ENCODE measurements at regions not wholly inside any gene's neighbourhood (a gene's known extent, or its start where the extent isn't known, plus 50 kb on each side); places are given as distances from the start of the nearest gene placed in this dataset.

GRCh38 chr4:12507868-12508481 lies 976.2 kb downstream of the RAB28 start:
- Histone ChIP-seq H3K4me2 (ENCODE audit: low read length) (no peak overlapping the region), H3K4me1 (ENCODE audit: insufficient read depth, low read length) (no peaks in the 10 kb centered on the region), H3K9me3 (ENCODE audit: low read length) (peaks cover 3% of the 10 kb centered on the region; the same call in 1 of the 2 replicates), H3K36me3 (ENCODE audit: low read depth, low read length) (no peaks in the 10 kb centered on the region), H3K4me3 (ENCODE audit: low read length) (no peak overlapping the region), H3K27ac (ENCODE audit: low read length) (no peak overlapping the region), H2AFZ (ENCODE audit: low read length) (no peak overlapping the region), H3K9ac (ENCODE audit: low read length) (no peak overlapping the region), H3K9me2 (replicated peaks; ENCODE audit: low read length) (no peaks in the 10 kb centered on the region), H4K20me1 (ENCODE audit: low read length) (no peaks in the 10 kb centered on the region), H3K79me2 (ENCODE audit: low read length) (no peaks in the 10 kb centered on the region), H3K27me3 (ENCODE audit: low read length) (no peaks in the 10 kb centered on the region), H3F3A (ENCODE audit: low read length, unreplicated experiment) (no peaks in the 10 kb centered on the region)
- no peak for ATAC-seq
- ChIA-PET POLR2A (ENCODE audit: unreplicated experiment) (no interaction called here), CTCF (no interaction called here)
- BruUV-seq (replicated peaks), result no TSS peak
- intact Hi-C loops (cut with micrococcal nuclease), result no loop called here
- DNase-seq, result no peak
- no peak for TF ChIP-seq EZH2 (IDR thresholded peaks at IDR 0.05; ENCODE audit: low read length, unreplicated experiment)
- no peak for TF ChIP-seq EZH2phosphoT487 (IDR thresholded peaks at IDR 0.05; ENCODE audit: borderline replicate concordance, low read length)
- TF ChIP-seq, protein P1, sequence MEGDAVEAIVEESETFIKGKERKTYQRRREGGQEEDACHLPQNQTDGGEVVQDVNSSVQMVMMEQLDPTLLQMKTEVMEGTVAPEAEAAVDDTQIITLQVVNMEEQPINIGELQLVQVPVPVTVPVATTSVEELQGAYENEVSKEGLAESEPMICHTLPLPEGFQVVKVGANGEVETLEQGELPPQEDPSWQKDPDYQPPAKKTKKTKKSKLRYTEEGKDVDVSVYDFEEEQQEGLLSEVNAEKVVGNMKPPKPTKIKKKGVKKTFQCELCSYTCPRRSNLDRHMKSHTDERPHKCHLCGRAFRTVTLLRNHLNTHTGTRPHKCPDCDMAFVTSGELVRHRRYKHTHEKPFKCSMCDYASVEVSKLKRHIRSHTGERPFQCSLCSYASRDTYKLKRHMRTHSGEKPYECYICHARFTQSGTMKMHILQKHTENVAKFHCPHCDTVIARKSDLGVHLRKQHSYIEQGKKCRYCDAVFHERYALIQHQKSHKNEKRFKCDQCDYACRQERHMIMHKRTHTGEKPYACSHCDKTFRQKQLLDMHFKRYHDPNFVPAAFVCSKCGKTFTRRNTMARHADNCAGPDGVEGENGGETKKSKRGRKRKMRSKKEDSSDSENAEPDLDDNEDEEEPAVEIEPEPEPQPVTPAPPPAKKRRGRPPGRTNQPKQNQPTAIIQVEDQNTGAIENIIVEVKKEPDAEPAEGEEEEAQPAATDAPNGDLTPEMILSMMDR (conservative IDR thresholded peaks at IDR 0.05; ENCODE audit: low read depth, low read length), result no peak

- no peaks in the 10 kb centered on the region for H3K27me3 ChIP-seq (ENCODE audit: low read length)
- H3K4me2 ChIP-seq (ENCODE audit: low read length), result no peak overlapping the region
- no peaks in the 10 kb centered on the region for H3K9me2 ChIP-seq (replicated peaks; ENCODE audit: low read length)
- BruUV-seq (replicated peaks), result no TSS peak
- DNase-seq, result no peak
- intact Hi-C loops (cut with micrococcal nuclease), result no loop called here
- no peak for ATAC-seq
- H2AFZ ChIP-seq (ENCODE audit: low read length), result no peak overlapping the region
- no peaks in the 10 kb centered on the region for H3F3A ChIP-seq (ENCODE audit: low read length, unreplicated experiment)
- no peak overlapping the region for H3K27ac ChIP-seq (ENCODE audit: low read length)
- H3K79me2 ChIP-seq (ENCODE audit: low read length), result no peaks in the 10 kb centered on the region
- H3K9ac ChIP-seq (ENCODE audit: low read length), result no peak overlapping the region
- TF ChIP-seq EZH2 (IDR thresholded peaks at IDR 0.05; ENCODE audit: low read length, unreplicated experiment), result no peak
- TF ChIP-seq, protein P1 (conservative IDR thresholded peaks at IDR 0.05; ENCODE audit: low read depth, low read length), result no peak
- TF ChIP-seq EZH2phosphoT487 (IDR thresholded peaks at IDR 0.05; ENCODE audit: borderline replicate concordance, low read length), result no peak
- CTCF ChIA-PET, result no interaction called here
- no peaks in the 10 kb centered on the region for H4K20me1 ChIP-seq (ENCODE audit: low read length)
- no peak overlapping the region for H3K4me3 ChIP-seq (ENCODE audit: low read length)
- H3K9me3 ChIP-seq (ENCODE audit: low read length), result no peaks in the 10 kb centered on the region
- POLR2A ChIA-PET (ENCODE audit: unreplicated experiment), result no interaction called here
- no peaks in the 10 kb centered on the region for H3K36me3 ChIP-seq (ENCODE audit: low read depth, low read length)
- no peaks in the 10 kb centered on the region for H3K4me1 ChIP-seq (ENCODE audit: insufficient read depth, low read length)
Observed at GRCh38 chr4:12500409-12500808, 983.7 kb downstream of the RAB28 start.

GRCh38 chr4:12499693-12500092 lies 984.4 kb downstream of the RAB28 start:
- Histone ChIP-seq H3F3A (ENCODE audit: low read length, unreplicated experiment) (no peaks in the 10 kb centered on the region), H3K9ac (ENCODE audit: low read length) (no peak overlapping the region), H3K4me1 (ENCODE audit: insufficient read depth, low read length) (no peaks in the 10 kb centered on the region), H3K36me3 (ENCODE audit: low read depth, low read length) (no peaks in the 10 kb centered on the region), H3K27me3 (ENCODE audit: low read length) (no peaks in the 10 kb centered on the region), H3K9me3 (ENCODE audit: low read length) (no peaks in the 10 kb centered on the region), H3K9me2 (replicated peaks; ENCODE audit: low read length) (no peaks in the 10 kb centered on the region), H4K20me1 (ENCODE audit: low read length) (no peaks in the 10 kb centered on the region), H3K79me2 (ENCODE audit: low read length) (no peaks in the 10 kb centered on the region), H3K4me2 (ENCODE audit: low read length) (no peak overlapping the region), H3K4me3 (ENCODE audit: low read length) (no peak overlapping the region), H3K27ac (ENCODE audit: low read length) (no peak overlapping the region), H2AFZ (ENCODE audit: low read length) (no peak overlapping the region)
- DNase-seq, result no peak
- no peak for ATAC-seq
- ChIA-PET POLR2A (ENCODE audit: unreplicated experiment) (no interaction called here), CTCF (no interaction called here)
- TF ChIP-seq EZH2 (IDR thresholded peaks at IDR 0.05; ENCODE audit: low read length, unreplicated experiment) (no peak), EZH2phosphoT487 (IDR thresholded peaks at IDR 0.05; ENCODE audit: borderline replicate concordance, low read length) (no peak)
- TF ChIP-seq, protein P1 (conservative IDR thresholded peaks at IDR 0.05; ENCODE audit: low read depth, low read length), result no peak
- BruUV-seq (replicated peaks), result no TSS peak
- intact Hi-C loops (cut with micrococcal nuclease), result no loop called here

Measured in PC-3 (cell line).